Chondrocyte (in vitro differentiated cells): ENCODE measurements at regions not wholly inside any gene's neighbourhood (a gene's known extent, or its start where the extent isn't known, plus 50 kb on each side); places are given as distances from the start of the nearest gene placed in this dataset.
"Not testable (repeated sequence)": the region's sequence is repeated elsewhere in the genome, so short reads cannot be mapped to it uniquely, and the experiment has no call there.

Experiments
- DNase-seq: peaks from one replicate; pipeline ENCODE4 v3.0.0; 2021; ENCODE audit warnings: mixed read lengths, low spot score
- H3K27ac Mint-ChIP-seq: one replicate; pipeline ENCODE4 v1.8.0; 2021; ENCODE audit warnings: mild to moderate bottlenecking, moderate library complexity, mixed read lengths; ENCODE audit not compliant: unreplicated experiment
- H3K27me3 Mint-ChIP-seq: 2 replicates; pipeline ENCODE4 v1.8.0; 2021; ENCODE audit warnings: low read depth, mixed read lengths
- H3K36me3 Mint-ChIP-seq: 2 replicates; pipeline ENCODE4 v1.8.0; 2021; ENCODE audit warnings: low read depth, mixed read lengths
- H3K4me1 Mint-ChIP-seq: 2 replicates; pipeline ENCODE4 v1.8.0; 2021; ENCODE audit warnings: low read depth, mild to moderate bottlenecking, mixed read lengths
- H3K4me3 Mint-ChIP-seq: one replicate; pipeline ENCODE4 v1.8.0; 2021; ENCODE audit warnings: mild to moderate bottlenecking, moderate library complexity, mixed read lengths; ENCODE audit not compliant: unreplicated experiment
- H3K9me3 Mint-ChIP-seq: 2 replicates; pipeline ENCODE4 v1.8.0; 2021; ENCODE audit warnings: low read depth, mixed read lengths
- TF ChIP-seq, protein P1 (sequence below): fragments of 200-600 bp; sonication (generic); IDR thresholded peaks from 2 replicates; pipeline ENCODE4 v1.5.0; 2021; ENCODE audit warnings: antibody characterized with exemption, mild to moderate bottlenecking, moderate library complexity

DNA sequence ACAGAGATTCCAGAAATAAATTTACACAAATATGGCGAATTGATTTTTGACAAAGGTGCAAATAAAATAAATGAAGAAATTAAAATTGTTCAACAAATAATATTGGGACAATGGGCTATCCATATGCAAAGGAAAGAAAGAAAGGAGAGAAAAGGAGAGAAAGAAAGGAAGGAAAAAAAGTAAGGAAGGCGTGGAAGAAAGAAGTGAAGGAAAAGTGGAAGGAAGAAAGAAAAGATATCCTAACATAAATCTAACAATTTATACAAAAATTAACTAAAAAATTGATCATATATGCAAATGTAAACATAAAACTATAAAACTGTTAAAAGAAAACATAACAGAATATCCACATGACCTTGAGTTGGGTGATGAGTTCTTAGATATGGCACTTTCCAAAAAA, 78.7 kb upstream of the ZNF184 start:
- peaks cover 41% of the 10 kb centered on the region for H3K27me3 Mint-ChIP-seq
- H3K27ac Mint-ChIP-seq, result no peak overlapping the region
- no peak overlapping the region for H3K4me3 Mint-ChIP-seq
- no peak for DNase-seq
- peaks cover 3% of the 10 kb centered on the region for H3K9me3 Mint-ChIP-seq
- H3K4me1 Mint-ChIP-seq, result peaks cover 23% of the 10 kb centered on the region
- peaks cover 1% of the 10 kb centered on the region for H3K36me3 Mint-ChIP-seq
- TF ChIP-seq, protein P1, sequence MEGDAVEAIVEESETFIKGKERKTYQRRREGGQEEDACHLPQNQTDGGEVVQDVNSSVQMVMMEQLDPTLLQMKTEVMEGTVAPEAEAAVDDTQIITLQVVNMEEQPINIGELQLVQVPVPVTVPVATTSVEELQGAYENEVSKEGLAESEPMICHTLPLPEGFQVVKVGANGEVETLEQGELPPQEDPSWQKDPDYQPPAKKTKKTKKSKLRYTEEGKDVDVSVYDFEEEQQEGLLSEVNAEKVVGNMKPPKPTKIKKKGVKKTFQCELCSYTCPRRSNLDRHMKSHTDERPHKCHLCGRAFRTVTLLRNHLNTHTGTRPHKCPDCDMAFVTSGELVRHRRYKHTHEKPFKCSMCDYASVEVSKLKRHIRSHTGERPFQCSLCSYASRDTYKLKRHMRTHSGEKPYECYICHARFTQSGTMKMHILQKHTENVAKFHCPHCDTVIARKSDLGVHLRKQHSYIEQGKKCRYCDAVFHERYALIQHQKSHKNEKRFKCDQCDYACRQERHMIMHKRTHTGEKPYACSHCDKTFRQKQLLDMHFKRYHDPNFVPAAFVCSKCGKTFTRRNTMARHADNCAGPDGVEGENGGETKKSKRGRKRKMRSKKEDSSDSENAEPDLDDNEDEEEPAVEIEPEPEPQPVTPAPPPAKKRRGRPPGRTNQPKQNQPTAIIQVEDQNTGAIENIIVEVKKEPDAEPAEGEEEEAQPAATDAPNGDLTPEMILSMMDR, result no peak

DNA sequence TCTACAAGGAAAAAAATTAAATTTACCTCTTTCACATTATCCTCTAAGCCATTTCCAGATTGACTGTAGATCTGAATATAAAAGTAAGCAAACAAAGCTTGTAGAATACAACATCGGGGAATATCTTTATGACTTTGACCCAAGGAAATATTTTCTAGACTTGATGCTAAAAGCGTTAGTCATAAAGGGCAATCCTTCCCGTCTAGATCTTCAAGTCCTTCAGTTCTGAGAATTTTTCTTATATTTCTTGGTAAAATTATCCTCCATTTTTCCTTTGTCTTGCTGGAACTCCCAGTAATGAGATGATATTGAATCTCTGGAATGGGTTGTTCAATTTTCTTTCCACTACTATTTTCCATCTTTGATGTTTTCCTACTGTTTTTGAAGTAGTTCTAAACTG, 77.8 kb upstream of the ZNF184 start:
- peaks cover 28% of the 10 kb centered on the region for H3K4me1 Mint-ChIP-seq
- no peak for DNase-seq
- H3K36me3 Mint-ChIP-seq, result peaks cover 1% of the 10 kb centered on the region
- TF ChIP-seq, protein P1, result no peak
- H3K27me3 Mint-ChIP-seq, result peaks cover 43% of the 10 kb centered on the region
- no peak overlapping the region for H3K4me3 Mint-ChIP-seq
- H3K9me3 Mint-ChIP-seq, result peaks cover 4% of the 10 kb centered on the region
- no peak overlapping the region for H3K27ac Mint-ChIP-seq

DNA sequence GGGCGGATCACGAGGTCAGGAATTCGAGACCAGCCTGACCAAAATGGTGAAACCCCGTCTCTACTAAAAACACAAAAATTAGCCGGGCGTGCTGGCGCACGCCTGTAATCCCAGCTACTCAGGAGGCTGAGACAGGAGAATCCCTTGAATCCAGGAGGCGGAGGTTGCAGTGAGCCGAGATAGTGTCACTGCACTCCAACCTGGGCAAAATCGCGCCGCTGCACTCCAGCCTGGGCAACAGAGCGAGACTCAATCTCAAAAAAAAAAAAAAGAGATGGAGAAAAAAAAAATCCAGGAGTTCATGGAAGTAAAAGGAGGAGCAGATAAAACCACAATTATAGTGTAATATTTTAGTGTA, 76.3 kb upstream of the ZNF184 start:
- H3K27ac Mint-ChIP-seq, DNase-seq, H3K4me3 Mint-ChIP-seq, H3K9me3 Mint-ChIP-seq, H3K36me3 Mint-ChIP-seq: not testable (repeated sequence)
- peaks cover 41% of the 10 kb centered on the region for H3K4me1 Mint-ChIP-seq
- H3K27me3 Mint-ChIP-seq, result peaks cover 57% of the 10 kb centered on the region

DNA sequence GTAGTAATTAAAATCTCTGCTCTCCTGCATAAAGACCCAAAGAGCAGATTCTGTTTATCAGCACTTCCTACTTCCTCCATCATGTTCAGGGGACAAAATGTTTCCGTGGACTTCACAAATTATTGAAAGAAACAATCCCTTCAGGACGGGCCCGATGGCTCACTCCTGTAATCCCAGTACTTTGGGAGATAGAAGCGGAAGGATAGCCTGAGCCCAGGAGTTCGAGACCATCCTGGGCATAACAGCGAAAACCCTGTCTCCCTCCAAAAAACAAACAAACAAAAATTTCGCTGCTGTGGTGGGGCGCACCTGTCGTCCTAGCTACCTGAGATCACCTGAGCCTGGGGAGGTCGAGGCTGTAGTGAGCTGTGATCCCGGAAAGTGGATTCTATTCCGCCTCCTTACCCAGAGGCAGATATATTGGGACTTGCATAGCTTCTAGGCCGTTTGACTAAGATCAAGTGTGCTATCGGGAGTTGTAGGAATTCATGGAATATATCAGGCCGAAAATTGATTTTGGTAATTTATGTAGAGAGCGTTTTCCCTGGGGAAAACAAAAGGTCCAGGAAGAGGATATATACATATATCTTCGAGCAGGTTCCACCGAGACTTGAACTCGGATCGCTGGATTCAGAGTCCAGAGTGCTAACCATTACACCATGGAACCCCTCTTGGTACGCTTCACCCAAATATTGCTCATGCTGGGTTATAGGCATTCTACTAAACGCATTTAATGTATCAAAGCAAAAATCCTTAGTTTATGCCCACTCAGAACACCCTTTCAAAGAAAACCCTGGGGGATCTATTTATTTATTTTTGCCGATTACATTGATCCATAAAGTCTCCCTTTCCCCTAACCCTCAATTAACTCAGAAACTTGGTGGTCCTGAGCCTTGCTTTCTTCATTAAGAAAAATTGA, 74.5 kb upstream of the ZNF184 start:
- H3K4me3 Mint-ChIP-seq, result peak overlapping the region; percentile 78
- H3K9me3 Mint-ChIP-seq, result peaks cover 4% of the 10 kb centered on the region
- peaks cover 31% of the 10 kb centered on the region for H3K4me1 Mint-ChIP-seq
- TF ChIP-seq, protein P1, result no peak
- H3K27me3 Mint-ChIP-seq, result peaks cover 60% of the 10 kb centered on the region
- H3K27ac Mint-ChIP-seq, result no peak overlapping the region
- DNase-seq, result no peak
- H3K36me3 Mint-ChIP-seq, result no peaks in the 10 kb centered on the region

DNA sequence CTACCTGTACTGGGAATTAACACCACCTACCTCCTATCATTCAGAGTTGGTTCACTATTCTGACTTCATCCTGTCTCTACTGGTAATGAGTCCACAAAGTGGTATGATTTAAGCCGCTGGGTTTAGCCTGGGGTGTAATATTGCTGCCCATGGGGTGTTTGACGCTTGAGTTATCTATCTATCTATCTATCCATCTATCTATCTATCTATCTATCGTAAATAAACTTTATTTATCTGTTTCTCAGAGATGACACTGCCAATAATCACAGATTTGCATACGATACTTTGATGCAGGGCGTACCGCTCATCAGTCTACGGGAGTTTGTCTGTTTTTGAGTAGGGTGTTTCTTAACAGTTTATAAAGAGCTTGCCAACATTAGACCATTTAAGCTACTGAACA, 73.6 kb upstream of the ZNF184 start:
- Mint-ChIP-seq H3K27me3 (peaks cover 67% of the 10 kb centered on the region), H3K4me1 (peaks cover 31% of the 10 kb centered on the region), H3K36me3 (no peaks in the 10 kb centered on the region), H3K9me3 (peaks cover 4% of the 10 kb centered on the region), H3K27ac (no peak overlapping the region), H3K4me3 (no peak overlapping the region)
- DNase-seq, result no peak
- TF ChIP-seq, protein P1, result no peak
